ENCODE measurements at regions not wholly inside any gene's neighbourhood (a gene's known extent, or its start where the extent isn't known, plus 50 kb on each side); places are given as distances from the start of the nearest gene placed in this dataset.

GRCh38 chr19:5218255-5218855, 122.3 kb downstream of the PTPRS start:
- no peak for ATAC-seq
- no peak overlapping the region for H3K27ac ChIP-seq
- no peaks in the 10 kb centered on the region for H3K4me1 ChIP-seq
- H3K4me3 ChIP-seq, result no peak overlapping the region
- H3K36me3 ChIP-seq, result peaks cover 0 to 100% of the 10 kb centered on the region in 2 donors
- WGBS, 2 donors (ENCODE audit: low coverage in 1 of 2), result 95% methylated on average over 7 of the region's 12 CpGs; no CpG with 5 or more reads in 1 of the 2 donors
- TF ChIP-seq POLR2AphosphoS5 (IDR thresholded peaks at IDR 0.05), result no peak
- TF ChIP-seq CTCF (IDR thresholded peaks at IDR 0.05), result no peak
- TF ChIP-seq POLR2A (IDR thresholded peaks at IDR 0.05), result no peak
- no peak for TF ChIP-seq EP300 (IDR thresholded peaks at IDR 0.05)
- H3K9me3 ChIP-seq, result no peaks in the 10 kb centered on the region
- no peaks in the 10 kb centered on the region for H3K27me3 ChIP-seq

GRCh38 chr19:5217171-5217570, 123.4 kb downstream of the PTPRS start:
- Histone ChIP-seq H3K27ac (no peak overlapping the region), H3K36me3 (peaks cover 0 to 100% of the 10 kb centered on the region in 2 donors), H3K4me1 (no peaks in the 10 kb centered on the region), H3K27me3 (no peaks in the 10 kb centered on the region), H3K9me3 (no peaks in the 10 kb centered on the region), H3K4me3 (no peak overlapping the region)
- no peak for TF ChIP-seq CTCF (IDR thresholded peaks at IDR 0.05)
- no peak for TF ChIP-seq EP300 (IDR thresholded peaks at IDR 0.05)
- TF ChIP-seq POLR2AphosphoS5 (IDR thresholded peaks at IDR 0.05), result no peak
- no peak for TF ChIP-seq POLR2A (IDR thresholded peaks at IDR 0.05)
- ATAC-seq, result no peak
- 50 to 72% methylated on average over 1 to 4 of the region's 4 CpGs for WGBS, 2 donors (ENCODE audit: low coverage in 1 of 2)

- H3K4me1 ChIP-seq, result no peaks in the 10 kb centered on the region
- no peak for ATAC-seq
- no peaks in the 10 kb centered on the region for H3K9me3 ChIP-seq
- peaks cover 0 to 100% of the 10 kb centered on the region in 2 donors for H3K36me3 ChIP-seq
- no peaks in the 10 kb centered on the region for H3K27me3 ChIP-seq
- H3K27ac ChIP-seq, result no peak overlapping the region
- 60 to 83% methylated on average over 1 to 7 of the region's 14 CpGs for WGBS, 2 donors (ENCODE audit: low coverage in 1 of 2)
- H3K4me3 ChIP-seq, result no peak overlapping the region
- no peak for TF ChIP-seq CTCF (IDR thresholded peaks at IDR 0.05)
Measured at GRCh38 chr19:5216141-5216847, 124.3 kb downstream of the PTPRS start.

- no peak overlapping the region for H3K27ac ChIP-seq
- WGBS, 2 donors (ENCODE audit: low coverage in 1 of 2), result 80 to 90% methylated on average over 1 to 2 of the region's 18 CpGs
- H3K4me3 ChIP-seq, result no peak overlapping the region
- H3K36me3 ChIP-seq, result peaks cover 0 to 100% of the 10 kb centered on the region in 2 donors
- H3K4me1 ChIP-seq, result no peaks in the 10 kb centered on the region
- ATAC-seq, result no peak
- no peaks in the 10 kb centered on the region for H3K27me3 ChIP-seq
- TF ChIP-seq CTCF (IDR thresholded peaks at IDR 0.05), result no peak
- TF ChIP-seq POLR2A (IDR thresholded peaks at IDR 0.05), result no peak
- no peak for TF ChIP-seq EP300 (IDR thresholded peaks at IDR 0.05)
- no peak for TF ChIP-seq POLR2AphosphoS5 (IDR thresholded peaks at IDR 0.05)
- H3K9me3 ChIP-seq, result no peaks in the 10 kb centered on the region
Measured at GRCh38 chr19:5215431-5215830, 125.2 kb downstream of the PTPRS start.

- H3K36me3 ChIP-seq, result peaks cover 0 to 100% of the 10 kb centered on the region in 2 donors
- no peak for ATAC-seq
- 40% methylated on average over 1 of the region's 6 CpGs; no CpG with 5 or more reads in 1 of the 2 donors for WGBS, 2 donors (ENCODE audit: low coverage in 1 of 2)
Measured at GRCh38 chr19:5214902-5215301, 125.7 kb downstream of the PTPRS start.

More at GRCh38 chr19:5214902-5215301, 125.7 kb downstream of the PTPRS start:
- Histone ChIP-seq H3K27me3 (no peaks in the 10 kb centered on the region), H3K4me1 (no peaks in the 10 kb centered on the region), H3K4me3 (no peak overlapping the region), H3K9me3 (no peaks in the 10 kb centered on the region), H3K27ac (no peak overlapping the region)
- no peak for TF ChIP-seq POLR2A (IDR thresholded peaks at IDR 0.05)
- TF ChIP-seq POLR2AphosphoS5 (IDR thresholded peaks at IDR 0.05), result no peak
- TF ChIP-seq EP300 (IDR thresholded peaks at IDR 0.05), result no peak
- no peak for TF ChIP-seq CTCF (IDR thresholded peaks at IDR 0.05)

Measured in gastroesophageal sphincter (tissue), 4 donors.